GOT3 (cell line): ENCODE measurements at regions not wholly inside any gene's neighbourhood (a gene's known extent, or its start where the extent isn't known, plus 50 kb on each side); places are given as distances from the start of the nearest gene placed in this dataset.

Experiments
- DNase-seq: peaks from one replicate; lab custom pipeline; 2025; ENCODE audit warnings: mixed read lengths; lab: John Stamatoyannopoulos, UW

DNA sequence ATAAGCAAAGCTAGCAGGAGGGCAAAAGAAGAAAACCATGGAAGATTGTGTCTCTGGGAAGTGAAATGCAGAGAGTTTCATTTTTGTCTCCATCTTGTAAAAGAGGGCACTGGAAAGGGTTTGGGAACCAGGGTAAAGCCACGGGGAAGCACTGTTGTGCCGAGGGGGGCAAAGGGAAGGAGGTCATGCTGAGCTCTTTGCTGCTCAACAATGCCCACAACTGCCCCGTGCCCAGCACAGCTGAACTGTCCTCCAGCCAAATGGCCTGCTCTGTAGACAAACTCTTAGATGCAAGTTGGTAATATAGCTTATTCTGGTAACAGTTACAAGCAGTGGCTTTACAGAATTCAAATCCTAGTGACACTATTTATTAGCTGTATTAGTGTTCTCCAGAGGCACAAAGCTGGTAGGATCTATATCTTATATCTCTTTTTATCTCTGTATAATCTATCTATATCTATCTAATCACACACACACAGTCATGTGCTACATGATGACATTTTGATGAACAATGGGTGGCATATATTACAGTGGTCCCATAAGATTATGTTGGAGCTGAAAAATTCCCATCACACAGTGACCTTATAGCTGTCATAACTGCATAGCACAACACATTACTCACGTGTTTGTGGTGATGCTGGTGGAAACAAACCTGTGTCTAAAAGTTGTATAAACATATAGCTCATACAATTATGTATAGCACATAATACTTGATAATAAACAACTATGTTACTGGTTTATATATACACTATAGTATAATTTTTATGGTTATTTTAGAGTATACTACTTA lies 203.4 kb upstream of the DDHD1 start:
- no peak for DNase-seq

DNA sequence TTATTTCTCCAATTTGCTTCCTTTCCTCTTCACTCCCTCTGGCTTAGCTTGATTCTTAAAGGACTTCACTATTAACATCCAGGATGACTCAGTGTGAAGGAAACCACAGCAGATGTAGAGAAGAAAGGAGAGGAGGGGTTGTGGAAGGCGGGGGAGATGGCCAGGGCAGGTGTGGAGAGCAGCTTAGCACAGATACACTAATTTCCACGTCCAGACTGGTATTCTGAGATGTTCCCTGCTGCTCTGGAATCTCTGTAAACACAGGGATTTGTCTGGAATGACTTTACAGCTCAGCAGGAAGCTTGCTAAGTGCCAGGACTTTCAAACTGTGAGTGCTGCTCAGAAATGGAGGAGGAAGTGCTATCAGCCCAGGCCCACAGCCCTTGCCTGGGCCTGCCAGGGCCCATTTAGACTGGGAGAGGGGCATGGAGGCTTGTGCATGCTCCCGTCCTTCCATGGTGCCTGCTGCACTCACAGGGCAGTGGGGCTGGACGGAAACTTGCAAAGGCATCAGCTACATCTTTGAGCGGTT lies 202.5 kb upstream of the DDHD1 start:
- DNase-seq, result no peak

GRCh38 chr14:53354336-53354735 lies 201.2 kb upstream of the DDHD1 start:
- no peak for DNase-seq

DNA sequence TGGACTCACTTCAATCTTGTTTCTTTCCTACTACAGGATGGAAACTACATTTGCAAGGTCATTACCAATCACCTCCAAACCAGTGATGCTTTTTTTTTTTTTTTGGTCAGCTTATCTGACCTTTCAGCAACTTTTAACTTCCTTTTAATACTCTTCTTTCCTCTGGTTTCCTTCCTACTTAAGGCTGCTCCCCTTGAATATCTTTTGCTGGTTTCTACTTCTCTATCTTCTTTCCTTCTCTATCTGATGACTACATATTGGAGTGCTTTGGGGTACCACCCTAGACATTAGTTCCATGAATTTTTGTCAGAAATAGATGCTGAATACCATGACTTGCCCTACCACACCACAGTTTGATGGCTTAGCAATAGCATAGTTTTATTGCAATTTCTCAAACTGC lies 197.7 kb upstream of the DDHD1 start:
- no peak for DNase-seq

DNA sequence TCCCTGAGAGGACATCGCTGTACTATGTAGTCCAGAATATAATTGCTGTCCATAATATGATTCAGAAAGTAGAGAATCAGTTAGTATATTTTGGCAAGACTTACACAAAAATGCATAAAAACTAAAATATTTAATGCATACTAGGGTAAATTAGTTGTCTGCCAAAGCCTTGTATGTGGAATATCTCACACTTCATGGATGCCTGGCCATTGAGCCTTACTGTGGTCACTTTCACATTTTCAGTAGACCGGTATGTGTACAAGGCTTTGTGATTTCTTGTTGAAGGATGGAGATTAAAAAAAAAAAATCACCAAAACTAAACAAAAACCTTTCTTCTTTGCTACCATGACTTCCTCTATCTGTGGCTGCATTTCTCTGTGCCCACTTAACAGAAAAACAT lies 197.3 kb upstream of the DDHD1 start:
- DNase-seq, result no peak

DNA sequence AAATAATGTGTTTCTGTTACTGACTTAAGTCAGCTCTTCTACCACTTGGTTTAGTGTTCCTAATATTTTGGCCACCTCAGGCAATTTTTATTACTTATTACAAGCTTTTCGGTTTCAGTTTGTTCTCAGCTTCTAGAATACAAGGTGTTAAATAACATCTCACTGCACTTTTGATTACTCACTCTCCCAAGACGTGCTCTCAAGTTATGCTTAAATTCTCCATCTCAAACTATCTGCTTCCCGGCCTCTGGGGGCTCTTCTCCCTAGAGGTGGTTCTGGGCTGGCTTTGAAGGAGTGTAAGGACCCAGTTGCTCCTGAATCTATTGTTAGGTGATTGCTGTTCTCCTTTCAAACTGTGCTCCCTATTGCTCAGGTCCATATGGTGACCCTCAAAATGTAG lies 193.9 kb upstream of the DDHD1 start:
- no peak for DNase-seq

GRCh38 chr14:53341324-53341723 lies 188.2 kb upstream of the DDHD1 start:
- DNase-seq, result no peak

- no peak for DNase-seq
These were observed 185.1 kb upstream of the DDHD1 start for GRCh38 chr14:53338192-53338591.

DNA sequence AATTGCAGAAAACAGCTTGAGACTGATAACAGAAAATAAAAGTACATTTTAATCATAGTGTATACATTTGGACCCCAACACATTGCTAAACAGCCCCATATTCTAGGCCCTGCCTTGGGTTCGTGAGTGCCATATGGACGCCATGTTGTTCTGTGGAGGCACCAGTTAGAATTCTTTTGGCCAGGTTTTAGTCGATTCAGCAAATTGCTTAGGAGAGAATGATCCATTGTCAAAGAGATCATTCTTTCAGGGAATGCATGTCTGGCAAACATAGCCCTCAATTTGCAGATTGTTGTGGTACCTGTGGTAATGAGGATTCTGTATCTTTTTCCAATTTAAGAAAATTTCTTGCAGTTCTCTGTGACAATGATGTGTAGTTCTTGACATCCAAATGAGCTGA lies 183.6 kb upstream of the DDHD1 start:
- DNase-seq, result no peak

DNA sequence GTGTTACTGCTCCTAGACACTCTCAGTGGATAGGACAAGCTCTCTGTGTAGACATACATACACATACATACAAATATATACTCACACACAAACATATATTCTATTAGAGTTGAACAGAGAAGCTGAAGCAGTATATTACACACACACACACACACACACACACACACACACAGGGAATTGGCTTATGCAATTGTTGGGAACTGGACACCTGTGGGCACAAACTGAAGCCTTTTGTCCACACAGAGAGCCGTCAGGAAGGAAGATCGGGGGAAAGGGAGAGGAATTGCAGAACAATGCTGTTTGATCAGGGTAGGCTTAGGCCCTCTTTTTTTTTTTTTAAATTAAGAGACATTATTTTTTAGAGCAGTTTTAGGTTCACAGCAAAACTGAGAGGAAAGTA lies 180.7 kb upstream of the DDHD1 start:
- no peak for DNase-seq

DNA sequence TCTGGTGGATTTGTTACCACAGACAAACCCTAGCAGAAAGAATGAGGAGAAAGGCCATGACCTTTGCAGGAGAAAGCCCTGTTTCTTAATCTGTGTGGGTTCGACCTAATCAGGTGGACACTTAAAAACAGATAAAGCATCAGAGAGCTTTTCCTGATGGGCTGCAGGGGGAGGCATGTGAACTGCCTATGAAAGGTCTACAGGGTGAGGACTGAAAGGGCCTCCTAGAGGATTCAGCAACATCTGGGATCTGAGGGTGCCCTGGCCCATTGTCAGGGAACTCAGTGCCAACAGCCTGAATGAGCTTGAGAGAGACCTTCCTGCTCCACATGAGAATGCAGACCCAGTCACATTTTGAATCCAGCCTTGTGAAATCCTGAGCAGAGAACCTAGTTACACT lies 178.8 kb upstream of the DDHD1 start:
- no peak for DNase-seq

- DNase-seq, result no peak
These were observed 178.1 kb upstream of the DDHD1 start for GRCh38 chr14:53331247-53331646.

DNA sequence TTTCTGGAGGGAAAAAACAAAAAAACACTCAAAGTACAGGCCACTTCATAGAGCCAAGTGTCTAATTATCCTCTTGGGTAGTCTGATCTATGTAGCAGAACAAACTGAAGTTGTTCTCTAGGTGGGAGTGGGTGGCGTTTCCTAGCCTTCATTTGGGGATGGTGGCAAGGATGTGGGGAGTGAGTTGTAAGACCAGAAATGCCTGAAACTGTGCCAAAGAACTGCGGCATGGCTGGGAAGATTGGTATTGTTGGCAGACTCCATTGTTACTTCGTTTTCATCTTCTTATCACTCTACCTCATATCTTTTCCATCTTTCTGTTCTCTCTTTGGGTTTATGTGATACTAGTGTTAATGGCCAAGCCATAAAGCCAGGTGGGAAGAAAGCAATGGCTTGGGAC lies 177.3 kb upstream of the DDHD1 start:
- DNase-seq, result no peak

DNA sequence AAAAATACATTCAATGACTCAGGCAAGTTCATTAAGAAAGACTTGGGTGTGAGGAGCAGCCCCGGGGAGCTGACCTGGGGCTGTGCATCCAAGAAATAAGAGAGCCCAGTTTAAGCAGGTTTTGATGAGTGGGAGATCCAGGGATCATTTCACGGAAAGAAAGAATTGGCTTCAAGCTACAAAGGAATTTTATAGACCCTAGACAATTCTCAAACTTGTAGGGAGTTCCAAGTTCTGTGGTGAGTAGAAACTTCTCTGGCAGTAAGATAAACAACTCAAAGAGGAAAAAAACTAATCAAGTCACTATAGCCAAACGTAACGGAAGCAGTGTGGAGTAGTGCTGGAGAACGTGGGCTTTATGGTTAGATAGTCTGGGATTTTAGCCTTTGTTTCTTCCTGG lies 175.7 kb upstream of the DDHD1 start:
- DNase-seq, result no peak

GRCh38 chr14:53327716-53328115 lies 174.6 kb upstream of the DDHD1 start:
- no peak for DNase-seq

GRCh38 chr14:53325176-53325806 lies 172.2 kb upstream of the DDHD1 start:
- DNase-seq, result no peak

GRCh38 chr14:53316504-53316903 lies 163.4 kb upstream of the DDHD1 start:
- no peak for DNase-seq

DNA sequence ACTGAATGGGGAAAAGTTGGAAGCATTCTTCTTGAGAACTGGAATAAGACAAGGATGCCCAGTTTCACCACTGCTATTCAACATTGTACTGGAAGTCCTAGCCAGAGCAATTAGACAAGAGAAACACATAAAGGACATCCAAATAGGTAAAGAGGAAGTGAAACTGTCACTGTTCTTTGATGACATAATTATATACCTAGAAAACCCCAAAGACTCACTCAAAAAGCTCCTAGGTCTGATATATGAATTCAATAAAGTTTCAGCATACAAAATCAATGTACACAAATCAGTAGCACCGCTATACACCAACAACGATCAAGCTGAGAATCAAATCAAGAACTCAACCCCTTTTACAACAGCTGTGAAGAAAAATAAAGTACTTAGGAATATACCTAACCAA lies 157.3 kb upstream of the DDHD1 start:
- no peak for DNase-seq

- DNase-seq, result no peak
These were observed 153.8 kb upstream of the DDHD1 start for GRCh38 chr14:53306911-53307310.

GRCh38 chr14:53306267-53306721 lies 153.2 kb upstream of the DDHD1 start:
- DNase-seq, result no peak

DNA sequence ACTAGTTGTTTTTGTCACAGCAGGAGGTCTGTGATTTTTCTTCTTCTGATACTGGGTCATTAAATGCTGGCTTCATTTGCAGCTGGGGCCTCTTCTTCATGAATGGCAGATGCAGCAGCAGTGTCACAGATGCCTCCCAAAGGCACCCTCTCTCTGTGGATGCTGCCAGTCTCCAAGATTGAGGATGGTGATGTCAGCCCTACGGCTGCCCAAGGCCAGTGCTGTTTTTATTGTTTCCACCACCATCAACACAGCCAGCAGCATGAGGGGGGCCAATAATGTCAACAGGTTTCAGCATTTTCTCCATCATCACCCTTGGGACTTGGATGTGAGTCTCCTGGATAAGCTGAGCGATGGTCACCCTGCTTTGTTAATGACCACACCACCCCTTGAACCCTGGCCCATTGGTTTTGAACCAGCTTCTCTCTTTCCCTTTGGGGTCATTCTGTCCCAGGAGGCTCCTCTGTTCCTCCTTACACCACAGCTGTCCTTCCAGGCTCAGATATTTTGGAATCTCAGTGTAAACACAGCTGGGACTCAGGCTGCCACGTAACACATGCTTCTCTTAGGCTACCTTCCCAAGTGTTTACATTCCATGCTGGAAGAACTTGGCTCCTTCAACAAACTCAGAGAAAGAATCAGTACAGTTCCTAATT lies 151.7 kb upstream of the DDHD1 start:
- no peak for DNase-seq

GRCh38 chr14:53295985-53296582 lies 143.0 kb upstream of the DDHD1 start:
- no peak for DNase-seq

DNA sequence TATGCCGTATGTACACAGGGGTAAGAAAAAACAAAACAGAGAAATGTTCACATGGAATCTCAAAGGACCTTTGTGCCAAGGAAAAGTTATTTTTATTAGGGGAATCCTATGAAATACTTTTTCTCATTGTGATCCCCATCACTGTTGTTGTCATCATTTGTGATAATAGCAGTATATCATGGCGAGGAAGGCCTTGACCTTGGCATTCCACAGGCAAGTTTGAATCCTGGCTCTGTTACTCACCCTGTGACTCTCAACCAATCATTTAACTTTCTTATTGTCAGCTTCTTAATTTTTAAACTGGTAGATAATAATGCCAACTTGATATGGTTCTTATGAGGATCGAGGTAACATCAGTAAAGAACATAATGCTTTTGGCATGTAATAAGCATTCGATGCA lies 142.2 kb upstream of the DDHD1 start:
- no peak for DNase-seq
